B cell (primary cell): ENCODE measurements at regions not wholly inside any gene's neighbourhood (a gene's known extent, or its start where the extent isn't known, plus 50 kb on each side); places are given as distances from the start of the nearest gene placed in this dataset.

Experiments
- CTCF ChIP-seq: fragments of 200-600 bp; IDR thresholded peaks from one replicate; pipeline ENCODE4 v1.8.0; 2022; ENCODE audit warnings: antibody characterized with exemption, mild to moderate bottlenecking
- EZH2 ChIP-seq: IDR thresholded peaks from 2 replicates; pipeline ENCODE4 v1.6.1; 2012; ENCODE audit warnings: borderline replicate concordance, low read depth, mild to moderate bottlenecking, moderate library complexity, low read length; ENCODE audit not compliant: insufficient read depth, poor library complexity, severe bottlenecking

DNA sequence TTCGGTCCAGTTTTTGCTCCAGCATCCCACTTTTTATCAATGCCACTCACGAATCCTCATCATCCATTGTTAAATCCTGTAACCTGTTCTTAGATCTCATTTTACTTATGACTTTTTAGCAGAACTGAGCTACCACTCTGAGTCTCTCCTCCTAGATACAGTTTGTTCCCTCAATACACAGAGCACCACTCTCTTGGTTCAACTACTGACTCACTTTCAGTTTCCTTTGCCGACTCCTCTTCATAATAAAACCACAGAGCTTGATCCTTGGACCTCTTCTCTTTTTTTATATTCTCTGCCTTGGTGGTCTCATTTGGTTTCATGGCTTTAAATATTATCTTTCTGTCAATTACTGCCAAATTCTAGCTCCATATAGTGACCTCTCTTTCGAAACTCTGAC lies 150.3 kb downstream of the SLITRK5 start:
- no peak for TF ChIP-seq CTCF
- TF ChIP-seq EZH2 = no peak
